Nucleus accumbens (tissue), 56 donors: ENCODE measurements at regions not wholly inside any gene's neighbourhood (a gene's known extent, or its start where the extent isn't known, plus 50 kb on each side); places are given as distances from the start of the nearest gene placed in this dataset.
"Not testable (repeated sequence)": the region's sequence is repeated elsewhere in the genome, so short reads cannot be mapped to it uniquely, and the experiment has no call there.

Experiments used
- DNase-seq, 56 donors: peaks; one replicate each; lab custom pipeline; 2025; lab: John Stamatoyannopoulos, UW

GRCh38 chr3:74295479-74295878, 319.0 kb downstream of the CNTN3 start:
- no peak for DNase-seq

DNA sequence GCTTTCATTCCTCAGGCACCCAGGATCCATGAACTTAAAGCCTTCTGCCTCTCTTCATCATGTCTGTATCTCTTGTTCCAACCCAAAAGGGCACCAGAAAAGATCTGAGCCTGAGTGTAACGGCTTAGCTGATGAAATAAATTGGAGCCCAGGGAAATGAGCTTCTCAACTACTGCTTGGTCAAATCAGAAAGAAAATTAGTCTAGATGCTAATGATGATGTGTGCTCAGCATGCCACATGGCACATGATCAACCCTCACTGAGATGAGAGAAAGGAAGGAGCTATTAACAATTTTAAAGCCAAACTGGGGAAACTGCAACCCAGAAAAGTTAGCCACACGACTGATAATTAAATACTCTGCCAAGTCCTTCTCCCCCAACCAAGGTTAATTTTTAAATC, 325.7 kb downstream of the CNTN3 start:
- no peak for DNase-seq

GRCh38 chr3:74287557-74287956, 326.9 kb downstream of the CNTN3 start:
- DNase-seq: no peak

GRCh38 chr3:74282202-74282601, 332.3 kb downstream of the CNTN3 start:
- DNase-seq: no peak

GRCh38 chr3:74281705-74282104, 332.8 kb downstream of the CNTN3 start:
- DNase-seq: no peak

GRCh38 chr3:74273555-74274402, 340.7 kb downstream of the CNTN3 start:
- DNase-seq: no peak

- DNase-seq: no peak
Measured at GRCh38 chr3:74273091-74273490, 341.4 kb downstream of the CNTN3 start.

- no peak for DNase-seq
Measured at GRCh38 chr3:74271541-74271940, 342.9 kb downstream of the CNTN3 start.

GRCh38 chr3:74269689-74270088, 344.8 kb downstream of the CNTN3 start:
- no peak for DNase-seq

- DNase-seq: no peak
Measured at GRCh38 chr3:74268753-74269152, 345.7 kb downstream of the CNTN3 start.

- DNase-seq: peak in 8 of 56 donors; percentile 0 to 27 (median 8)
Measured at GRCh38 chr3:74267588-74268184, 346.8 kb downstream of the CNTN3 start.

DNA sequence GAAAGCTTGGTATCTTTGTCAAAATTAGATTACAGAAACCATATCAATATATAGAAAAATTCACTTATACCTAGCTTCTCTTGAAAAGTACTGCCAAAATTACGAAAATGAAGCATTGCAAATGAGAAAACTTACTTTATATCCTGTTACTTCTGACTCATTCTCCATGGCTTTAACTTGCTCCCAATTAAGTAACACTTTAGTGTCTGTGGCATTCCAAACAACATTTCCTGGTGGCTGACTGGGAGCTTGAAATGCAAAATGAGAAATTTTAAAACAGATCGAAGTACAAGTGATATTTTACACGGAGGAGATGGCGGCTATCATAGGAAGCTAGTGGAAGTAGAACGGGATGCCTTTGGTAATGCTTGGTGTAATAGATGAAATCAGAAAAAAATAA, 347.3 kb downstream of the CNTN3 start:
- DNase-seq: no peak

DNA sequence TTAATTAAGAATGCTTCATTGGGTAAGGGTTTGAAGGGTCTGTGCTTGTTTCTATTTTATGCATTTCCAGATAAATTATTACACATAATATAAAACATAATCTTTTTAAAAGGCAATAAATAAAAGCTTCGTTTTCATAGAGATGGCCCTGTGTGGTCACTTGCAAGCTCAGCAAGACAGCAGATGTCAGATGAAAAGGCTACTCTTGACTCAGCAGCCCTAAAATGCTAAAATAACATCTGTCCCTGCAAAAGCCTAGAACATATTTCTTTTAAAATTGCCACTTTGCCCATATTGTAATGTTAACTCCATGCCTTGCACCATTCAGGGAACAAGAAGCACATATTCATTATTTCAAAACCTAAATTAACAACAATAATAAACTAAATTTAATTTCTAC, 349.4 kb downstream of the CNTN3 start:
- no peak for DNase-seq

DNA sequence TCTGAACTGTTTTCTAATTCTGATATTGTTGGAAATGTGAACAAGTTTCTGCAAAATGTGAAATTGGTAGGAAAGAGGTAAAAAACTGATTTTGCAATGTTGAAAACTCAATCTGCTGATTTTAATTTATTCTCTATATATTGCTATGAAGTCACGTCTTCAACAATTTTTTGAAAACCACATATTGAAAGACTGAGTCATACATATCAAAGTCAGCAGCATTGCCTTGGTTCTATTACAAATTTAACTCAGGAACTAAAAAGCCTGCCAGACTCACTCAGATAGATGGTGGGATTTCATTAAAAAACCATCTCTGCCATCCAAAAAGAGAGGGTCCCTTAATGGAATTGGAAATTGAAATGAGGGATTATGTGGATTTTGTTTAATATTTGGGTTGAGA, 351.4 kb downstream of the CNTN3 start:
- no peak for DNase-seq

GRCh38 chr3:74233091-74233490, 381.4 kb downstream of the CNTN3 start:
- DNase-seq: no peak

GRCh38 chr3:74217467-74217866, 397.0 kb downstream of the CNTN3 start:
- DNase-seq: no peak

- DNase-seq: no peak
Measured at GRCh38 chr3:74214286-74214685, 400.2 kb downstream of the CNTN3 start.

- no peak for DNase-seq
Measured at GRCh38 chr3:74210739-74211138, 403.7 kb downstream of the CNTN3 start.

DNA sequence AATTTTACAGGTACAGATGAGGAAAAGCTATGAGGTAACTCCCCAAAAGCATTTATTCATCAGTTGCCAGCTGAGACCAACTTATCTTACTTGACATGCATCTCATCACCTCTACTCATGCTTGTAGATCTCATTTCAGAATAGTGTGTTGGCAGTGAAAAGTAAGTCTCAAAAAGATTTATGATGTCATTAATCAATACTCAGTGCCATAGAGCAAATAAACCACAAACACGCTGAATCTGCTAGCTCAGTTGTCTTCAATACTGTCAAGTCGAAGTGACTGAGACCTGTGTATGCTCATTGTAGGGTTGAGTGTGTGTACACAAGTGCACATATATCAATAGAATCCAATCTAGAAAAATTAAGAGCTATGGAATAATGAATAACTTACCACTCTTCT, 413.5 kb downstream of the CNTN3 start:
- DNase-seq: no peak

- not testable (repeated sequence) for DNase-seq
Measured at GRCh38 chr3:74178664-74179063, 435.8 kb downstream of the CNTN3 start.

DNA sequence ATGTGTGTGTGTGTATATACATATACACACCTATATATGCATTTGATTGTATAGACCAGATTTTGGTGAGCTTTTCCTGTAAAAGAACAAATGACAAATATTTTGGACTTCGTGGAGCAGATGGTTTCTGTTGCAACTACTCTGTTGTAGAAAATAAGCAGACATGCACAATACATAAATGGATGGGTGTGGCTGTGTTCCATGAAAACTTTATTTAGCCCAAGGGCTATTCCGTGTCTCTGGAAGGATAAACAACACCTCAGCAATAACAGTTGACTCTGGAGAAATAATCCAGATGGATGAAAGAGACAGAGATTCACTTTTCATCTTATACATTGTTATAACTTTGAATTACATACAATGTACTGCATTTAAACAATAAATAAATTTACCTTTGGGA, 441.4 kb downstream of the CNTN3 start:
- no peak for DNase-seq

- DNase-seq: no peak
Measured at GRCh38 chr3:74167926-74168325, 446.5 kb downstream of the CNTN3 start.
